ENCODE measurements at regions not wholly inside any gene's neighbourhood (a gene's known extent, or its start where the extent isn't known, plus 50 kb on each side); places are given as distances from the start of the nearest gene placed in this dataset.

GRCh38 chr7:1380821-1381580, 78.3 kb downstream of the MICALL2 start:
- DNase-seq, result no peak

GRCh38 chr7:1382553-1383397, 76.5 kb downstream of the MICALL2 start:
- no peak for DNase-seq

DNA sequence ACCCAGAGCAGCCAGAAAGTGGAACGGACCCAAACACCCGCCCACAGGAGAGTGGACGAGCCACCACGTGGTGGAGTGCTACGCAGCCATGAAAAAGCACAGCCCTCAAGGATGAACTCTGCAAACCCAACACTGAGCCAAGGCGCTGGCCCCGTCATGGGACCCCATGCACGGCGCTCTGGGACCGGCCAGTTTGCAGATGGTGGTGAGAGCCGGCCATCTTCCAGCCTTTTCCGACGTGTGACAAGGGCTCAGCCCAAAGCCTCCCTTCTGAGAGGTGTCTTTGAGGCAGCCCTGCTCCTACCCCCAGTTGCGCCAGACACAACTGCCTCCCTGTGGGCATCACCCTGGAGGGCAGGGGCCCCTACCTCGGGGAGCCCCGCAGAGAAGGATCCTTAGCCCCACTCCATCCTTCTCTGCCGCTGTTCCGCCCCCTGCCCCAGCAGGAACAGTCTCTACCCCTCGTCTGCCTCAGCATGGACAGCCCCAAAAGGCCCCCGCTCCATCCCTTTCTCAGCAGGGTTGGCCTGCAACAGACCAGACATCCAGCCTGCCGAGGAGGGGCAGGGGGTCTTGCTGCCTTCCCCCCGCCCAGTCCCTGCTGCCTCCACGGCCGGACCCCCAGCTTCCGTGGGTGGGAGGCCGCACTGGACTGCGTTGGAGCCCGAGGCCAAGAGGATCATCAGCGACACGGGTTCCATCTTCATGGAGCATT, 75.7 kb downstream of the MICALL2 start:
- DNase-seq, result no peak

GRCh38 chr7:1384113-1384415, 75.2 kb downstream of the MICALL2 start:
- no peak for DNase-seq
